Naive thymus-derived CD8-positive, alpha-beta T cell (primary cell): ENCODE measurements at regions not wholly inside any gene's neighbourhood (a gene's known extent, or its start where the extent isn't known, plus 50 kb on each side); places are given as distances from the start of the nearest gene placed in this dataset.
"Not testable (repeated sequence)": the region's sequence is repeated elsewhere in the genome, so short reads cannot be mapped to it uniquely, and the experiment has no call there.

Experiments
- ATAC-seq, 2 donors: fragments of 150-1000 bp; cut with Tn5 transposase in 1 of 2; sonication (Bioruptor Pico), chemical (Tn5 transposase) in 1 of 2; 1 replicate in 1 of 2; 2 replicates in 1 of 2; pipeline ENCODE4 v1.10.0; 2021; ENCODE audit warnings: mild to moderate bottlenecking in 2 of 2, moderate library complexity in 2 of 2
- POLR2A ChIA-PET: fragments of 350-600 bp; sonication (Branson Sonifier 250); formaldehyde crosslinking; loops from one replicate; lab custom pipeline; 2021; ENCODE audit warnings: antibody characterized with exemption; lab: Charles Lee
- DNase-seq, 10 donors: peaks; one replicate each; pipeline versions ENCODE4 v3.0.0 to v3.0.0-alpha.2; 2020 to 2022
- H3K27ac Mint-ChIP-seq, 10 donors: one replicate each; pipeline ENCODE4 v1.8.0; 2020 to 2022; ENCODE audit warnings: mild to moderate bottlenecking in 10 of 10, mixed read lengths in 10 of 10, moderate library complexity in 4 of 10, inconsistent platforms in 1 of 10
- H3K27me3 Mint-ChIP-seq, 5 donors: one replicate each; pipeline ENCODE4 v1.8.0; 2021 to 2022; ENCODE audit warnings: mixed read lengths in 5 of 5
- H3K36me3 Mint-ChIP-seq, 3 donors: one replicate each; pipeline ENCODE4 v1.8.0; 2020 to 2022; ENCODE audit warnings: mixed read lengths in 3 of 3, mild to moderate bottlenecking in 2 of 3, inconsistent platforms in 1 of 3
- H3K4me1 Mint-ChIP-seq, 4 donors: one replicate each; pipeline ENCODE4 v1.8.0; 2021 to 2022; ENCODE audit warnings: mixed read lengths in 4 of 4
- H3K4me3 Mint-ChIP-seq, 10 donors: one replicate each; pipeline ENCODE4 v1.8.0; 2020 to 2022; ENCODE audit warnings: mild to moderate bottlenecking in 10 of 10, mixed read lengths in 10 of 10, moderate library complexity in 6 of 10, inconsistent platforms in 1 of 10
- H3K9me3 Mint-ChIP-seq, 9 donors: one replicate each; pipeline ENCODE4 v1.8.0; 2020 to 2022; ENCODE audit warnings: mixed read lengths in 9 of 9, mild to moderate bottlenecking in 3 of 9, inconsistent platforms in 1 of 9, moderate library complexity in 1 of 9

DNA sequence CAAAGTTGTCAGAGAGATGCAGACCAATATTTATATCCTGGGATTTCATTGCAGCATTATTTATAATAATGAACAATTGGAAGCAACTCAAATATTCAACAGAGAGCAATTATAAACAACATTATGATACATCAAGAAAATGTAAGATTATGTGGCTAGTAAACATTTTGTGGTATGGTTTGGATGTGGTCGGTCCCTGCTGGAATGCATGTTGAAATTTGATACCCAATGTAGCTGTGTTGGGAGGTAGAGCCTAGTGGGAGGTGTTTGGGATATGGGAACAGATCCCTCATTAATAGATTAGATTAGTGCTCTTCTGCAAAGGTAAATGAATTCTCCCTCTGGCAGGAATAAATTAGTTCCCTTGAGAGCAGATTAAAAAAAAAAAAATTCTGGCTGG lies 350.9 kb downstream of the ANKRD30A start:
- POLR2A ChIA-PET: no interaction called here
- no peaks in the 10 kb centered on the region for H3K27me3 Mint-ChIP-seq
- H3K9me3 Mint-ChIP-seq: peaks cover 0 to 18% (median 8%) of the 10 kb centered on the region in 9 donors
- no peak for ATAC-seq
- H3K27ac Mint-ChIP-seq: no peak overlapping the region
- no peaks in the 10 kb centered on the region for H3K4me1 Mint-ChIP-seq
- DNase-seq: no peak
- no peak overlapping the region for H3K4me3 Mint-ChIP-seq
- H3K36me3 Mint-ChIP-seq: no peaks in the 10 kb centered on the region

GRCh38 chr10:37474645-37475044 lies 349.2 kb downstream of the ANKRD30A start:
- H3K36me3 Mint-ChIP-seq: peaks cover 0 to 4% (median 0%) of the 10 kb centered on the region in 3 donors
- DNase-seq: no peak
- no peak for ATAC-seq
- H3K27ac Mint-ChIP-seq: no peak overlapping the region
- H3K9me3 Mint-ChIP-seq: peaks cover 2 to 27% (median 10%) of the 10 kb centered on the region in 9 donors
- H3K27me3 Mint-ChIP-seq: no peaks in the 10 kb centered on the region
- no peak overlapping the region for H3K4me3 Mint-ChIP-seq
- POLR2A ChIA-PET: no interaction called here
- no peaks in the 10 kb centered on the region for H3K4me1 Mint-ChIP-seq

DNA sequence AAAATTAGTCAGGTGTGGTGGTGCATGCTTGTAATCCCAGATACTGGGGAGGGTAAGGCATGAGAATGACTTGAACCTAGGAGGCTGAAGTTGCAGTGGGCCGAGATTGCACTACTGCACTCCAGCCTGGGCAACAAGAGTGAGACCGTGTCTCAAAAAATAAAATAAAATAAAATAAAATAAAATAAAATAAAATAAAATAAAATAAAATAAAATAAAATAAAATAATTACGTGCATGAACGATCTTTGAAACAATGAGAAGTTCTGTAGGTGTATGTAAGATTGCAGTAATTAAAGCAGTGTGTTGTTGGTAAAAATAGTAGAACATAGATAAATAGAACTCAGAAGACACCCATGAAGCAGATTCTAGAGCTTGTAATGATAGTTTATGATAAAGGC lies 348.5 kb downstream of the ANKRD30A start:
- no peak for ATAC-seq
- Mint-ChIP-seq H3K27ac (no peak overlapping the region), H3K4me3 (no peak overlapping the region), H3K4me1 (no peaks in the 10 kb centered on the region), H3K36me3 (peaks cover 0 to 4% (median 0%) of the 10 kb centered on the region in 3 donors), H3K27me3 (no peaks in the 10 kb centered on the region), H3K9me3 (peaks cover 2 to 29% (median 9%) of the 10 kb centered on the region in 9 donors)
- DNase-seq: no peak
- POLR2A ChIA-PET: no interaction called here

GRCh38 chr10:37467246-37467645 lies 341.8 kb downstream of the ANKRD30A start:
- Mint-ChIP-seq H3K36me3 (peaks cover 0 to 4% (median 0%) of the 10 kb centered on the region in 3 donors), H3K27ac (no peak overlapping the region), H3K4me1 (no peaks in the 10 kb centered on the region), H3K9me3 (peaks cover 0 to 36% (median 9%) of the 10 kb centered on the region in 9 donors), H3K27me3 (no peaks in the 10 kb centered on the region), H3K4me3 (no peak overlapping the region)
- no peak for DNase-seq
- POLR2A ChIA-PET: no interaction called here
- ATAC-seq: no peak

DNA sequence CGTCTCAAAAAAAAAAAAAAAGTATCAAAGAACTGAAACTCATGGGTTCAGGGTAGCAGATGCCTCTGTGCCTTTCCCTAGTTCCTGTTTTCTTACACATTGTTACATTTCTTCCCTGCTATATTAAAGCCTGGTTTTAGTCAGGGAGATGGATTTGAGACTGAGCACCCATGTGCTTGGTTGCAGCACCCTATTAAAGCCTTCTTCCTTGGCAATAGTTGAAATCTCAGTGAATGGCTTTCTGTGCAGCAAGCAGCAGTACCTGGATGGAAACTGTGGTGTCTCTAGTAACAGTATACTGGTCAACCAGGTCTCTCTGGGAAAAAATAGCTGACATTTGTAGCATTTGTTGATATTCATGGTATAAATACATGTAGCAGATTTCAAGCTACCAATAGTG lies 331.1 kb downstream of the ANKRD30A start:
- Mint-ChIP-seq H3K27ac (no peak overlapping the region), H3K4me1 (no peaks in the 10 kb centered on the region), H3K4me3 (no peak overlapping the region), H3K9me3 (peaks cover 0 to 46% (median 16%) of the 10 kb centered on the region in 9 donors), H3K27me3 (no peaks in the 10 kb centered on the region), H3K36me3 (peaks cover 0 to 6% (median 0%) of the 10 kb centered on the region in 3 donors)
- POLR2A ChIA-PET: no interaction called here
- ATAC-seq (no peak), DNase-seq (no peak)

- DNase-seq: no peak
- POLR2A ChIA-PET: no interaction called here
- no peaks in the 10 kb centered on the region for H3K4me1 Mint-ChIP-seq
- no peak for ATAC-seq
- no peak overlapping the region for H3K4me3 Mint-ChIP-seq
- peaks cover 0 to 34% (median 19%) of the 10 kb centered on the region in 9 donors for H3K9me3 Mint-ChIP-seq
- no peak overlapping the region for H3K27ac Mint-ChIP-seq
- H3K27me3 Mint-ChIP-seq: no peaks in the 10 kb centered on the region
- H3K36me3 Mint-ChIP-seq: peaks cover 0 to 2% (median 0%) of the 10 kb centered on the region in 3 donors
Observed at GRCh38 chr10:37448161-37448560, 322.8 kb downstream of the ANKRD30A start.

DNA sequence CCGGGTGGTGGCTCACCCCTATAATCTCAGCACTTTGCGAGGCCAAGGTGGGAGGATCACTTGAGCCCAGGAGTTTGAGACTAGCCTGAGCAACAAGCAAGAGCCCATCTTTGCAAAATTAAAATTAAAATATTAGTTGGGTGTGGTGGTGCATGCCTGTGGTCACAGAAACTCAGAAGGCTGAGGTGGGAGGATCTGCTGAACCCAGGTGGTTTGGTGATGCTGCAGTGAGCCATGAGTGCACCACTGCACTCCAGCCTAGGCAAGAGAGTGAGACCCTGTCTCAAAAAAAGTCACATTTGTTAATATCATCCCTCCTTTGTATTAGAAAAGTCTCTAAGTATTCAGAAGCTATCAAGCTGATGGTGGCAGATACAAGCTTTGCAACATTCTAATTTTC lies 317.5 kb downstream of the ANKRD30A start:
- no peaks in the 10 kb centered on the region for H3K36me3 Mint-ChIP-seq
- POLR2A ChIA-PET: no interaction called here
- no peaks in the 10 kb centered on the region for H3K4me1 Mint-ChIP-seq
- H3K27ac Mint-ChIP-seq: no peak overlapping the region
- H3K9me3 Mint-ChIP-seq: peaks cover 3 to 26% (median 11%) of the 10 kb centered on the region in 9 donors
- no peak overlapping the region for H3K4me3 Mint-ChIP-seq
- DNase-seq: no peak
- no peak for ATAC-seq
- H3K27me3 Mint-ChIP-seq: no peaks in the 10 kb centered on the region

DNA sequence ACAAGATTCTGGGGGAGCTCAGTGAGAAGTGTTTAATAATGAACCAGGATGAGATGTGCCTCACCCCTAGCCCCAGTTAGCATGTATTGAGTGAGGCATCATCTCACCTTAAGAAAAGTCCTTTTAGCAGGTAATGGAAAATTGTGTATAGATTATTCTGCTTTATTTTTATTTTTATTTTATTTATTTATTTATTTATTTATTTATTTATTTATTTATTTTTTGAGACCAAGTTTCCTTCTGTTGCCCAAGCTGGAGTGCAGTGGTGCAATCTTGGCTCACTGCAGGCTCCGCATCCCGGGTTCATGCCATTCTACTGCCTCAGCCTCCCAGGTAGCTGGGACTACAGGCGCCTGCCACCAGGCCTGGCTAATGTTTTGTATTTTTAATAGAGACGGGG lies 315.8 kb downstream of the ANKRD30A start:
- peaks cover 3 to 21% (median 8%) of the 10 kb centered on the region in 9 donors for H3K9me3 Mint-ChIP-seq
- H3K27ac Mint-ChIP-seq, H3K4me1 Mint-ChIP-seq, ATAC-seq, H3K27me3 Mint-ChIP-seq, DNase-seq, H3K36me3 Mint-ChIP-seq, POLR2A ChIA-PET, H3K4me3 Mint-ChIP-seq: not testable (repeated sequence)

DNA sequence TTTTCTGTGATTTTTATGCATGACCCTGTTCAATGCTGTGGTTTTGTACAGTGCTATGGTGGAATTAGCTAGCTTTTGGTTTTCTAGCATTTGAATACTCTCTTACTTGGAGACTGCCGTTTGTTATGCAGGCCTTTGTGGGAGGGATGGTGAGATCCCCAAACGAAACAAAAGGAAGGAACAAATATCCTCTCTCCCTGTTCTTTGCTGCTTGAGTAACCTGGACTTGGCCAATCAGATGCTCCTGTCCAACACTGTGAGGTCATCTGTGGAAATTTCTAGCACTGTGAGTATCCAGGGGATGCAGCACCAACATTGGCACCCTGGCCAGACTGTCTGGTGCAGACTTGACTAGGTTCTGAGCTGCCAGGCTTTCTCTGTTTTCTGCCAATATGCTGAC lies 314.4 kb downstream of the ANKRD30A start:
- Mint-ChIP-seq H3K9me3 (peaks cover 0 to 14% (median 4%) of the 10 kb centered on the region in 9 donors), H3K4me3 (no peak overlapping the region), H3K4me1 (no peaks in the 10 kb centered on the region), H3K36me3 (no peaks in the 10 kb centered on the region), H3K27ac (no peak overlapping the region), H3K27me3 (no peaks in the 10 kb centered on the region)
- POLR2A ChIA-PET: no interaction called here
- no peak for DNase-seq
- ATAC-seq: no peak

GRCh38 chr10:37436357-37436756 lies 311.0 kb downstream of the ANKRD30A start:
- H3K4me1 Mint-ChIP-seq: no peaks in the 10 kb centered on the region
- ATAC-seq (no peak), DNase-seq (no peak)
- no peaks in the 10 kb centered on the region for H3K27me3 Mint-ChIP-seq
- H3K27ac Mint-ChIP-seq: no peak overlapping the region
- H3K9me3 Mint-ChIP-seq: peaks cover 0 to 14% (median 3%) of the 10 kb centered on the region in 9 donors
- no peaks in the 10 kb centered on the region for H3K36me3 Mint-ChIP-seq
- H3K4me3 Mint-ChIP-seq: no peak overlapping the region
- POLR2A ChIA-PET: no interaction called here

GRCh38 chr10:37434091-37434490 lies 308.7 kb downstream of the ANKRD30A start:
- H3K4me3 Mint-ChIP-seq: no peak overlapping the region
- H3K4me1 Mint-ChIP-seq: no peaks in the 10 kb centered on the region
- H3K9me3 Mint-ChIP-seq: peaks cover 0 to 14% (median 5%) of the 10 kb centered on the region in 9 donors
- DNase-seq (no peak), ATAC-seq (no peak)
- H3K36me3 Mint-ChIP-seq: no peaks in the 10 kb centered on the region
- H3K27ac Mint-ChIP-seq: no peak overlapping the region
- POLR2A ChIA-PET: no interaction called here
- H3K27me3 Mint-ChIP-seq: peaks cover 0 to 4% (median 0%) of the 10 kb centered on the region in 5 donors
